ENCODE measurements at regions not wholly inside any gene's neighbourhood (a gene's known extent, or its start where the extent isn't known, plus 50 kb on each side); places are given as distances from the start of the nearest gene placed in this dataset.
A peak's percentile ranks its signal among the peaks of the same experiment; 100 is the strongest.
"Not testable (repeated sequence)": the region's sequence is repeated elsewhere in the genome, so short reads cannot be mapped to it uniquely, and the experiment has no call there.

- H3K36me3 ChIP-seq; H3K27ac ChIP-seq; H3K27me3 ChIP-seq; H3K9me3 ChIP-seq; H3K4me3 ChIP-seq; intact Hi-C loops (cut with DNase I); H3K4me1 ChIP-seq; ATAC-seq; DNase-seq: not testable (repeated sequence)
- WGBS (ENCODE audit: insufficient coverage, low coverage, low lambda C conversion rate, missing lambda C conversion rate) = no CpG with 5 or more reads among the region's 9 CpGs
These were observed 178.9 kb downstream of the POTEB start for GRCh38 chr15:21698620-21699019.

- H3K4me1 ChIP-seq; H3K27ac ChIP-seq; H3K36me3 ChIP-seq; H3K4me3 ChIP-seq; H3K27me3 ChIP-seq; intact Hi-C loops (cut with DNase I); DNase-seq; H3K9me3 ChIP-seq; ATAC-seq: not testable (repeated sequence)
- WGBS (ENCODE audit: insufficient coverage, low coverage, low lambda C conversion rate, missing lambda C conversion rate) = no CpG with 5 or more reads among the region's 7 CpGs
These were observed 182.4 kb downstream of the POTEB start for GRCh38 chr15:21695089-21695488.

- H3K36me3 ChIP-seq; intact Hi-C loops (cut with DNase I); H3K4me3 ChIP-seq; DNase-seq; H3K27me3 ChIP-seq; H3K4me1 ChIP-seq; ATAC-seq; H3K9me3 ChIP-seq; H3K27ac ChIP-seq: not testable (repeated sequence)
- WGBS (ENCODE audit: insufficient coverage, low coverage, low lambda C conversion rate, missing lambda C conversion rate) = no CpG with 5 or more reads among the region's 4 CpGs
These were observed 184.9 kb downstream of the POTEB start for GRCh38 chr15:21692471-21693102.

- H3K27me3 ChIP-seq; intact Hi-C loops (cut with DNase I); DNase-seq; H3K36me3 ChIP-seq; H3K4me1 ChIP-seq; H3K27ac ChIP-seq; H3K4me3 ChIP-seq; H3K9me3 ChIP-seq: not testable (repeated sequence)
- ATAC-seq = peak in 3 of 4 donors; percentile 28 to 40 (median 36)
- WGBS (ENCODE audit: insufficient coverage, low coverage, low lambda C conversion rate, missing lambda C conversion rate) = no CpG with 5 or more reads among the region's 17 CpGs
These were observed 216.6 kb upstream of the POTEB3 start for GRCh38 chr15:21656798-21657397.

- H3K27ac ChIP-seq; H3K27me3 ChIP-seq; H3K9me3 ChIP-seq; H3K4me1 ChIP-seq; DNase-seq; H3K4me3 ChIP-seq; H3K36me3 ChIP-seq; intact Hi-C loops (cut with DNase I): not testable (repeated sequence)
- peak in 1 of 4 donors; percentile 20 for ATAC-seq
- WGBS (ENCODE audit: insufficient coverage, low coverage, low lambda C conversion rate, missing lambda C conversion rate) = no CpG with 5 or more reads among the region's 16 CpGs
These were observed 215.9 kb upstream of the POTEB3 start for GRCh38 chr15:21656114-21656746.

- H3K4me1 ChIP-seq; H3K27me3 ChIP-seq; H3K36me3 ChIP-seq; H3K27ac ChIP-seq; DNase-seq; intact Hi-C loops (cut with DNase I); H3K9me3 ChIP-seq; H3K4me3 ChIP-seq; ATAC-seq: not testable (repeated sequence)
- WGBS (ENCODE audit: insufficient coverage, low coverage, low lambda C conversion rate, missing lambda C conversion rate) = no CpG with 5 or more reads among the region's 5 CpGs
These were observed 213.4 kb upstream of the POTEB3 start for GRCh38 chr15:21653707-21654106.

- ATAC-seq; intact Hi-C loops (cut with DNase I): not testable (repeated sequence)
These were observed 198.5 kb upstream of the POTEB3 start for GRCh38 chr15:21638770-21639169.

GRCh38 chr15:21626694-21627093, 186.4 kb upstream of the POTEB3 start:
- H3K27ac ChIP-seq; intact Hi-C loops (cut with DNase I); H3K36me3 ChIP-seq; ATAC-seq; H3K4me3 ChIP-seq; H3K9me3 ChIP-seq; H3K27me3 ChIP-seq; H3K4me1 ChIP-seq; DNase-seq: not testable (repeated sequence)

More at GRCh38 chr15:21638770-21639169, 198.5 kb upstream of the POTEB3 start:
- H3K9me3 ChIP-seq, H3K4me3 ChIP-seq, H3K27ac ChIP-seq, DNase-seq, H3K4me1 ChIP-seq, H3K27me3 ChIP-seq, H3K36me3 ChIP-seq: not testable (repeated sequence)
- no CpG with 5 or more reads among the region's 2 CpGs for WGBS (ENCODE audit: insufficient coverage, low coverage, low lambda C conversion rate, missing lambda C conversion rate)

- H3K4me3 ChIP-seq; H3K36me3 ChIP-seq; intact Hi-C loops (cut with DNase I); H3K9me3 ChIP-seq; ATAC-seq; DNase-seq; H3K27me3 ChIP-seq; H3K4me1 ChIP-seq; H3K27ac ChIP-seq: not testable (repeated sequence)
- no CpG with 5 or more reads among the region's 1 CpG for WGBS (ENCODE audit: insufficient coverage, low coverage, low lambda C conversion rate, missing lambda C conversion rate)
These were observed 168.9 kb upstream of the POTEB3 start for GRCh38 chr15:21609223-21609622.

GRCh38 chr15:21565426-21565825, 125.1 kb upstream of the POTEB3 start:
- H3K4me3 ChIP-seq; DNase-seq; H3K27me3 ChIP-seq; H3K36me3 ChIP-seq; ATAC-seq; intact Hi-C loops (cut with DNase I); H3K4me1 ChIP-seq; H3K27ac ChIP-seq; H3K9me3 ChIP-seq: not testable (repeated sequence)

- H3K9me3 ChIP-seq; H3K36me3 ChIP-seq; H3K4me3 ChIP-seq; H3K27ac ChIP-seq; H3K4me1 ChIP-seq; H3K27me3 ChIP-seq; intact Hi-C loops (cut with DNase I); DNase-seq: not testable (repeated sequence)
- peak in 1 of 4 donors; percentile 19 for ATAC-seq
- no CpG with 5 or more reads among the region's 1 CpG for WGBS (ENCODE audit: insufficient coverage, low coverage, low lambda C conversion rate, missing lambda C conversion rate)
These were observed 111.5 kb upstream of the POTEB3 start for GRCh38 chr15:21551809-21552208.
